SU-DHL-6 (cell line): ENCODE measurements at regions not wholly inside any gene's neighbourhood (a gene's known extent, or its start where the extent isn't known, plus 50 kb on each side); places are given as distances from the start of the nearest gene placed in this dataset.

Source experiments
- H2AFZ ChIP-seq: fragments of 200-600 bp; sonication (generic); 2 replicates; pipeline ENCODE4 v1.6.1; 2014; ENCODE audit warnings: low read depth, mild to moderate bottlenecking, moderate library complexity, mixed read lengths, antibody characterized with exemption, low read length; ENCODE audit not compliant: severe bottlenecking
- H3F3A ChIP-seq: fragments of 200-600 bp; shearing (Covaris generic); 2 replicates; pipeline ENCODE4 v1.6.0; 2016; ENCODE audit warnings: antibody characterized with exemption, mild to moderate bottlenecking; ENCODE audit not compliant: insufficient read depth
- H3K27ac ChIP-seq: fragments of 200-600 bp; sonication (generic); 2 replicates; pipeline ENCODE4 v1.5.1; 2016; ENCODE audit warnings: low read depth, mild to moderate bottlenecking, low read length, moderate library complexity, mixed read lengths
- H3K27me3 ChIP-seq: fragments of 200-600 bp; sonication (generic), shearing (Covaris generic); 2 replicates; pipeline ENCODE4 v1.6.0; 2014; ENCODE audit warnings: mild to moderate bottlenecking, low read length
- H3K36me3 ChIP-seq: fragments of 200-600 bp; sonication (generic); 2 replicates; pipeline ENCODE4 v1.6.1; 2014; ENCODE audit warnings: mild to moderate bottlenecking, low read length, mixed read lengths
- H3K4me2 ChIP-seq: fragments of 300-600, 200-600 bp; shearing (Covaris generic), sonication (generic); 2 replicates; pipeline ENCODE4 v1.6.0; 2014; ENCODE audit warnings: low read length, low read depth, mild to moderate bottlenecking; ENCODE audit not compliant: poor library complexity, severe bottlenecking
- H3K4me3 ChIP-seq: fragments of 200-600 bp; sonication (generic); 2 replicates; pipeline ENCODE4 v1.5.1; 2014; ENCODE audit warnings: antibody characterized with exemption, low read length, mild to moderate bottlenecking, mixed read lengths; ENCODE audit not compliant: insufficient read depth, poor library complexity, severe bottlenecking
- H3K79me2 ChIP-seq: fragments of 200-600 bp; sonication (generic); 2 replicates; pipeline ENCODE4 v1.6.1; 2014; ENCODE audit warnings: mild to moderate bottlenecking, low read length, moderate library complexity; ENCODE audit not compliant: insufficient read depth
- H3K9ac ChIP-seq: fragments of 200-600 bp; sonication (generic); 2 replicates; pipeline ENCODE4 v1.7.0; 2014; ENCODE audit warnings: mild to moderate bottlenecking, low read length
- H3K9me2 ChIP-seq: fragments of 200-600 bp; sonication (generic); replicated peaks from 2 replicates; pipeline ENCODE4 v1.6.1; 2014; ENCODE audit warnings: low read length; ENCODE audit not compliant: insufficient read depth
- H3K9me3 ChIP-seq: fragments of 200-600 bp; sonication (generic); 2 replicates; pipeline ENCODE4 v1.6.1; 2014; ENCODE audit warnings: low read length, mixed read lengths; ENCODE audit not compliant: insufficient read depth
- H4K20me1 ChIP-seq: fragments of 200-600 bp; sonication (generic); 2 replicates; pipeline ENCODE4 v1.6.1; 2014; ENCODE audit warnings: low read depth, mild to moderate bottlenecking, antibody characterized with exemption, low read length, moderate library complexity, mixed read lengths
- CTCF ChIP-seq: fragments of 200-600 bp; sonication (generic); IDR thresholded peaks from one replicate; pipeline ENCODE4 v1.5.1; 2017; ENCODE audit warnings: antibody characterized with exemption, mild to moderate bottlenecking, low read length, moderate library complexity; ENCODE audit not compliant: insufficient read depth, poor library complexity, severe bottlenecking
- EZH2phosphoT487 ChIP-seq: fragments of 200-600 bp; sonication (generic), shearing (Covaris generic); conservative IDR thresholded peaks from 2 replicates; pipeline ENCODE4 v1.6.1; 2018; ENCODE audit warnings: mild to moderate bottlenecking, antibody characterized with exemption, low read length, moderate library complexity, mixed read lengths

GRCh38 chr5:13246053-13246452 lies 698.4 kb downstream of the DNAH5 start:
- H3K9me3 ChIP-seq: no peaks in the 10 kb centered on the region
- H3K27ac ChIP-seq: no peak overlapping the region
- no peaks in the 10 kb centered on the region for H3K27me3 ChIP-seq
- H3K9me2 ChIP-seq: no peaks in the 10 kb centered on the region
- no peaks in the 10 kb centered on the region for H3K36me3 ChIP-seq
- no peak overlapping the region for H3K4me3 ChIP-seq
- no peak overlapping the region for H3K4me2 ChIP-seq
- no peak overlapping the region for H2AFZ ChIP-seq
- TF ChIP-seq EZH2phosphoT487 (no peak), CTCF (no peak)
- no peak overlapping the region for H3K9ac ChIP-seq
- H3K79me2 ChIP-seq: no peaks in the 10 kb centered on the region
- no peaks in the 10 kb centered on the region for H4K20me1 ChIP-seq
- no peaks in the 10 kb centered on the region for H3F3A ChIP-seq

GRCh38 chr5:13244151-13244550 lies 700.3 kb downstream of the DNAH5 start:
- no peaks in the 10 kb centered on the region for H3K9me3 ChIP-seq
- no peaks in the 10 kb centered on the region for H3K36me3 ChIP-seq
- no peak overlapping the region for H3K4me3 ChIP-seq
- H3K9me2 ChIP-seq: no peaks in the 10 kb centered on the region
- H3K27me3 ChIP-seq: no peaks in the 10 kb centered on the region
- H3K79me2 ChIP-seq: no peaks in the 10 kb centered on the region
- TF ChIP-seq EZH2phosphoT487: no peak
- TF ChIP-seq CTCF: no peak
- H3K4me2 ChIP-seq: no peak overlapping the region
- H4K20me1 ChIP-seq: no peaks in the 10 kb centered on the region
- H3F3A ChIP-seq: no peaks in the 10 kb centered on the region
- no peak overlapping the region for H2AFZ ChIP-seq
- H3K27ac ChIP-seq: no peak overlapping the region
- no peak overlapping the region for H3K9ac ChIP-seq

- Histone ChIP-seq H3K9me2 (no peaks in the 10 kb centered on the region; the same call in 1 of the 2 replicates), H3K79me2 (no peaks in the 10 kb centered on the region), H3K9me3 (no peaks in the 10 kb centered on the region), H3K36me3 (no peaks in the 10 kb centered on the region), H3F3A (no peaks in the 10 kb centered on the region), H3K27ac (no peak overlapping the region), H3K4me2 (no peak overlapping the region), H3K27me3 (no peaks in the 10 kb centered on the region), H4K20me1 (no peaks in the 10 kb centered on the region), H3K4me3 (no peak overlapping the region), H2AFZ (no peak overlapping the region), H3K9ac (no peak overlapping the region)
- TF ChIP-seq EZH2phosphoT487 (no peak), CTCF (no peak)
Observed at GRCh38 chr5:13227513-13227912, 717.0 kb downstream of the DNAH5 start.
